ENCODE measurements at regions not wholly inside any gene's neighbourhood (a gene's known extent, or its start where the extent isn't known, plus 50 kb on each side); places are given as distances from the start of the nearest gene placed in this dataset.
A peak's percentile ranks its signal among the peaks of the same experiment; 100 is the strongest.

- Histone ChIP-seq H3K27me3 (no peaks in the 10 kb centered on the region), H3K4me1 (peaks cover 0 to 5% (median 0%) of the 10 kb centered on the region in 12 donors), H3K36me3 (peaks cover 0 to 9% (median 0%) of the 10 kb centered on the region in 9 donors), H3K9me3 (no peaks in the 10 kb centered on the region), H3K27ac (no peak overlapping the region), H3K4me3 (no peak overlapping the region)
- intact Hi-C loops (cut with DNase I), result loop anchor here in 2 of 10 donors (5.0 to 10.0 kb wide), 2 partner anchors 111 to 114 kb away; partner anchors contain the start of gene ELAPOR2 (in 2 of the 2)
- TF ChIP-seq, protein P1, sequence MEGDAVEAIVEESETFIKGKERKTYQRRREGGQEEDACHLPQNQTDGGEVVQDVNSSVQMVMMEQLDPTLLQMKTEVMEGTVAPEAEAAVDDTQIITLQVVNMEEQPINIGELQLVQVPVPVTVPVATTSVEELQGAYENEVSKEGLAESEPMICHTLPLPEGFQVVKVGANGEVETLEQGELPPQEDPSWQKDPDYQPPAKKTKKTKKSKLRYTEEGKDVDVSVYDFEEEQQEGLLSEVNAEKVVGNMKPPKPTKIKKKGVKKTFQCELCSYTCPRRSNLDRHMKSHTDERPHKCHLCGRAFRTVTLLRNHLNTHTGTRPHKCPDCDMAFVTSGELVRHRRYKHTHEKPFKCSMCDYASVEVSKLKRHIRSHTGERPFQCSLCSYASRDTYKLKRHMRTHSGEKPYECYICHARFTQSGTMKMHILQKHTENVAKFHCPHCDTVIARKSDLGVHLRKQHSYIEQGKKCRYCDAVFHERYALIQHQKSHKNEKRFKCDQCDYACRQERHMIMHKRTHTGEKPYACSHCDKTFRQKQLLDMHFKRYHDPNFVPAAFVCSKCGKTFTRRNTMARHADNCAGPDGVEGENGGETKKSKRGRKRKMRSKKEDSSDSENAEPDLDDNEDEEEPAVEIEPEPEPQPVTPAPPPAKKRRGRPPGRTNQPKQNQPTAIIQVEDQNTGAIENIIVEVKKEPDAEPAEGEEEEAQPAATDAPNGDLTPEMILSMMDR (IDR thresholded peaks at IDR 0.05), result no peak
- no peak for TF ChIP-seq POLR2A (IDR thresholded peaks at IDR 0.05)
- DNase-seq, result no peak
- WGBS, 4 donors, result 95 to 100% (median 96%) methylated on average over 1 of the region's 1 CpG
- ATAC-seq, result no peak
Observed at GRCh38 chr7:86943447-86943846, 116.0 kb downstream of the ELAPOR2 start.

DNA sequence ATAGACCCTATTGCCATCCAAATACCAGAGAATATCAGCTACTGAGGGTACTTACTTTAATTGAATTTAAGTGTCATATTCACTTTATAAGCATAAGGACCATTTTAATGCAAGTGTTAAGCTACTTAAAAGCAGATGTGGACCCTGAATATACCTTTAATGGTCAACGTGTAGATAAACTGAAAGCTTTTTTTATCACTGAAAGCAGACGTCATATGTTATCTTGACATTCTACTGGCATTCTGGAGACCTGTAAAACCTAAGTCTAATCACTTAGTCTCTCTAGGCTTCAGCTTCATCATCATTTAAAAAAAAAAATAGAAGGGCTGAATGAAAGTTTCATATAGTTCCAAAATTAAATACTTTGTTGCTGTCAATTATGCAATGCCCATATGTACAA lies 116.5 kb downstream of the ELAPOR2 start:
- intact Hi-C loops (cut with DNase I), result loop anchor here in 2 of 10 donors (5.0 to 10.0 kb wide), 2 partner anchors 112 to 114 kb away; partner anchors contain the start of gene ELAPOR2 (in 2 of the 2)

GRCh38 chr7:86942081-86942480 lies 117.4 kb downstream of the ELAPOR2 start:
- Histone ChIP-seq H3K4me1 (no peaks in the 10 kb centered on the region), H3K36me3 (peaks cover 0 to 20% (median 0%) of the 10 kb centered on the region in 9 donors), H3K9me3 (no peaks in the 10 kb centered on the region), H3K27me3 (no peaks in the 10 kb centered on the region), H3K27ac (no peak overlapping the region), H3K4me3 (no peak overlapping the region)
- intact Hi-C loops (cut with DNase I), result loop anchor here in 2 of 10 donors (5.0 to 10.0 kb wide), 2 partner anchors 113 to 115 kb away; partner anchors contain the start of gene ELAPOR2 (in 2 of the 2)
- ATAC-seq (no peak), DNase-seq (no peak)
- TF ChIP-seq, protein P1 (IDR thresholded peaks at IDR 0.05), result no peak
- no peak for TF ChIP-seq POLR2A (IDR thresholded peaks at IDR 0.05)
- WGBS, 4 donors, result 91 to 97% (median 94%) methylated on average over 2 of the region's 2 CpGs

More for the DNA sequence above, 116.5 kb downstream of the ELAPOR2 start:
- 38 to 49% (median 43%) methylated on average over 2 of the region's 2 CpGs for WGBS, 4 donors
- no peaks in the 10 kb centered on the region for H3K27me3 ChIP-seq
- ATAC-seq, result no peak
- H3K4me3 ChIP-seq, result no peak overlapping the region
- H3K9me3 ChIP-seq, result no peaks in the 10 kb centered on the region
- DNase-seq, result no peak
- peaks cover 0 to 11% (median 0%) of the 10 kb centered on the region in 9 donors for H3K36me3 ChIP-seq
- TF ChIP-seq, protein P1 (IDR thresholded peaks at IDR 0.05), result no peak
- no peak for TF ChIP-seq POLR2A (IDR thresholded peaks at IDR 0.05)
- H3K27ac ChIP-seq, result no peak overlapping the region
- peaks cover 0 to 5% (median 0%) of the 10 kb centered on the region in 12 donors for H3K4me1 ChIP-seq

GRCh38 chr7:86939197-86939814 lies 120.1 kb downstream of the ELAPOR2 start:
- TF ChIP-seq, protein P1 (IDR thresholded peaks at IDR 0.05), result peak; percentile 54 to 76 (median 72)
- TF ChIP-seq POLR2A (IDR thresholded peaks at IDR 0.05), result no peak
- H3K27me3 ChIP-seq, result no peaks in the 10 kb centered on the region
- intact Hi-C loops (cut with DNase I), result loop anchor here (1.0 to 10.0 kb wide), 9 partner anchors 115 to 298 kb away; partner anchors contain the start of gene ELAPOR2 (in 4 of the 10)
- DNase-seq (peak in 2 of 5 donors; percentile 26 to 29), ATAC-seq (peak in 3 of 4 donors; percentile 52 to 76 (median 54))
- H3K27ac ChIP-seq, result no peak overlapping the region
- no peak overlapping the region for H3K4me3 ChIP-seq
- H3K4me1 ChIP-seq, result no peaks in the 10 kb centered on the region
- peaks cover 0 to 22% (median 0%) of the 10 kb centered on the region in 9 donors for H3K36me3 ChIP-seq
- 7 to 14% (median 12%) methylated on average over 3 of the region's 3 CpGs for WGBS, 4 donors
- H3K9me3 ChIP-seq, result no peaks in the 10 kb centered on the region

Measured in heart left ventricle (tissue), 16 donors.